ENCODE measurements at regions not wholly inside any gene's neighbourhood (a gene's known extent, or its start where the extent isn't known, plus 50 kb on each side); places are given as distances from the start of the nearest gene placed in this dataset.

GRCh38 chr2:125444106-125444505 lies 1211.9 kb upstream of the GYPC start:
- H3K4me1 ChIP-seq (ENCODE audit: low read depth) = no peaks in the 10 kb centered on the region
- H3K27me3 ChIP-seq = no peaks in the 10 kb centered on the region
- TF ChIP-seq CTCF (IDR thresholded peaks at IDR 0.05; ENCODE audit: low read depth, low read length) = no peak
- no peak overlapping the region for H3K27ac ChIP-seq
- no peak overlapping the region for H3K4me3 ChIP-seq
- no peaks in the 10 kb centered on the region for H3K36me3 ChIP-seq
- no peak for DNase-seq (ENCODE audit: low read depth in 1 of 2, low spot score in 1 of 2)
- no peaks in the 10 kb centered on the region for H3K9me3 ChIP-seq (ENCODE audit: low read depth)

DNA sequence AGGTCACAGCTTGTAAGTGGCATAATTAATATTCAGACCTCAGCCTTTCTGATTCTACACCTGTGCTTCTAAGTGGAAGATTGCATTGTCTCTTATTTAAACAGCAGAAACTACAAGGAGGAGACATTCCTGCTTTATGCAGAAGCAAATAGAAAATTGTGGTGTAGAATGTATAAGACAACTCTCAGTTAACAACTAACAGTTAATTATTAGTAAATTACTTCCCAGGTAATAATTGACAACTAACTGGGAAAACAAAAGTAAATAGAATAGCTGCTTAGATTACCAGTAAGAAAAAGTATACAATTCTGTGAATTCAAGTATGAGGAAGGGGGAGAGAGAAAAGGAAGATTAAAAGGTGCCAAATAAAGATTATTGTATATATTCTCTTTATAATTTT lies 1210.5 kb upstream of the GYPC start:
- DNase-seq (ENCODE audit: low read depth in 1 of 2, low spot score in 1 of 2) = no peak
- no peak overlapping the region for H3K27ac ChIP-seq
- H3K9me3 ChIP-seq (ENCODE audit: low read depth) = no peaks in the 10 kb centered on the region
- no peak for TF ChIP-seq CTCF (IDR thresholded peaks at IDR 0.05; ENCODE audit: low read depth, low read length)
- H3K4me1 ChIP-seq (ENCODE audit: low read depth) = no peaks in the 10 kb centered on the region
- H3K27me3 ChIP-seq = no peaks in the 10 kb centered on the region
- H3K36me3 ChIP-seq = no peaks in the 10 kb centered on the region
- H3K4me3 ChIP-seq = no peak overlapping the region

GRCh38 chr2:125450092-125450491 lies 1205.9 kb upstream of the GYPC start:
- no peak for DNase-seq (ENCODE audit: low read depth in 1 of 2, low spot score in 1 of 2)
- H3K9me3 ChIP-seq (ENCODE audit: low read depth) = no peaks in the 10 kb centered on the region
- H3K27me3 ChIP-seq = no peaks in the 10 kb centered on the region
- no peak for TF ChIP-seq CTCF (IDR thresholded peaks at IDR 0.05; ENCODE audit: low read depth, low read length)
- no peak overlapping the region for H3K27ac ChIP-seq
- no peaks in the 10 kb centered on the region for H3K36me3 ChIP-seq
- H3K4me3 ChIP-seq = no peak overlapping the region
- H3K4me1 ChIP-seq (ENCODE audit: low read depth) = no peaks in the 10 kb centered on the region

DNA sequence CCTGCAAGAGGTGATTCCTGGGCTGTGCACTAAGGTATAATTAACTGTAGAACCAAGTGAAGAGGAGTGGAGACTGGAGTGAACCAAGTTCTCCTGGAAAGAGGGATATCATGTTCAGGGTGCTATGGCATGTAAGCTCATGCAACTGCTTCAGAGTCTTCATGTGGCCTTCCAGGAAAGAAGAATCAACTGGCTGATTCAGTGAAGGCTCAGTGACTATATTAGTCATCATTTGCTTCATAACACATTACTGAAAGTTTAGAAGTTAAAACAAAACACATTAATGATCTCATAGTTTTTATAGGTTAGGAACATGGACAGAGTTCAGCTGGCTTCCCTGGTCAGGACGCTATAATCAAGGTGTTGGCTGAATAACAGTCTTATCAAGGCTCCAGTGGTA lies 1200.8 kb upstream of the GYPC start:
- no peak for TF ChIP-seq CTCF (IDR thresholded peaks at IDR 0.05; ENCODE audit: low read depth, low read length)
- H3K4me3 ChIP-seq = no peak overlapping the region
- no peak for DNase-seq (ENCODE audit: low read depth in 1 of 2, low spot score in 1 of 2)
- no peaks in the 10 kb centered on the region for H3K27me3 ChIP-seq
- no peak overlapping the region for H3K27ac ChIP-seq
- no peaks in the 10 kb centered on the region for H3K4me1 ChIP-seq (ENCODE audit: low read depth)
- H3K36me3 ChIP-seq = no peaks in the 10 kb centered on the region
- no peaks in the 10 kb centered on the region for H3K9me3 ChIP-seq (ENCODE audit: low read depth)

GRCh38 chr2:125456693-125457363 lies 1199.1 kb upstream of the GYPC start:
- H3K27ac ChIP-seq = no peak overlapping the region
- no peaks in the 10 kb centered on the region for H3K4me1 ChIP-seq (ENCODE audit: low read depth)
- H3K4me3 ChIP-seq = no peak overlapping the region
- H3K36me3 ChIP-seq = no peaks in the 10 kb centered on the region
- no peak for DNase-seq (ENCODE audit: low read depth in 1 of 2, low spot score in 1 of 2)
- H3K9me3 ChIP-seq (ENCODE audit: low read depth) = no peaks in the 10 kb centered on the region
- TF ChIP-seq CTCF (IDR thresholded peaks at IDR 0.05; ENCODE audit: low read depth, low read length) = no peak
- no peaks in the 10 kb centered on the region for H3K27me3 ChIP-seq

All from cardiac muscle cell (in vitro differentiated cells and primary cell).